ENCODE measurements at regions not wholly inside any gene's neighbourhood (a gene's known extent, or its start where the extent isn't known, plus 50 kb on each side); places are given as distances from the start of the nearest gene placed in this dataset.

GRCh38 chr5:102660111-102660510, 95.0 kb upstream of the PAM start (continued):
- TF ChIP-seq E4F1 (IDR thresholded peaks at IDR 0.05; ENCODE audit: borderline replicate concordance, partially characterized antibody) (no peak), RCOR1 (conservative IDR thresholded peaks at IDR 0.05; ENCODE audit: low read depth, low read length) (no peak), PBX3 (IDR thresholded peaks at IDR 0.05; ENCODE audit: insufficient replicate concordance, low read depth, low read length) (no peak), ZNF274 (IDR thresholded peaks at IDR 0.05; ENCODE audit: insufficient read depth, insufficient read length) (no peak), BHLHE40 (IDR thresholded peaks at IDR 0.05; ENCODE audit: borderline replicate concordance in 1 of 2, low read depth in 2 of 2, low read length in 1 of 2) (no peak), BCL3 (IDR thresholded peaks at IDR 0.05; ENCODE audit: borderline replicate concordance, insufficient read depth, low read depth, low read length, poor library complexity, severe bottlenecking) (no peak), MYC (IDR thresholded peaks at IDR 0.05; ENCODE audit: insufficient read depth, insufficient read length, insufficient replicate concordance, low read length, severe bottlenecking) (no peak), ESRRA (IDR thresholded peaks at IDR 0.05; ENCODE audit: low read length) (no peak), BCL11A (IDR thresholded peaks at IDR 0.05; ENCODE audit: low read depth, low read length) (no peak), EP300 (IDR thresholded peaks at IDR 0.05; ENCODE audit: borderline replicate concordance in 1 of 2, control insufficient read depth in 1 of 2, low read depth in 2 of 2, low read length in 2 of 2) (no peak), POLR2AphosphoS5 (IDR thresholded peaks at IDR 0.05; ENCODE audit: low read length) (no peak)

Data from GM12878 (cell line).